ENCODE measurements at regions not wholly inside any gene's neighbourhood (a gene's known extent, or its start where the extent isn't known, plus 50 kb on each side); places are given as distances from the start of the nearest gene placed in this dataset.

DNA sequence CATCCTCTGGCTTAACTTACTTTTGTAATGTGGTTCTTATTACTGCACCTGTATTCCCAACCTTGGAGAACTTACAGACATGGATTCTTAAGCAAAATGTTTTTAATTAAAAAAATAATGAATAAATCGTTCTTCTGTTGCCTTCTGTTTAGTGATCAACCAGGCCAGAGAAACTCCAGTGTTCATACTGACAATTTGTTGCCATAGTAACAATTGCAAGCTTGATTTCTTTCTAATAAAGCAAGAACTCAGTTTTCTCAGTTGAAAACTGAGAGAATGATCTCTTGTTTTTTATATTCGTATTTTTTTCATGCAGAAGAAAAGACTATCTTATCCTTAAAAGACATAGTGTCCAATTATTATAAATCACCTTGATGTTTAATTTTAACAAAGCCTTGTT is 106.5 kb upstream of the LMNTD1 start:
- DNase-seq (ENCODE audit: low spot score): no peak
- H2AFZ ChIP-seq (ENCODE audit: low read length): no peak overlapping the region
- no peaks in the 10 kb centered on the region for H3K4me1 ChIP-seq (ENCODE audit: insufficient read depth, low read length, poor library complexity, severe bottlenecking)
- no peak overlapping the region for H3K4me2 ChIP-seq (ENCODE audit: low read length)
- no peaks in the 10 kb centered on the region for H3K36me3 ChIP-seq (ENCODE audit: insufficient read depth, low read length)
- intact Hi-C loops (cut with micrococcal nuclease; ENCODE audit: unreplicated experiment): no loop called here
- no peaks in the 10 kb centered on the region for H4K20me1 ChIP-seq (ENCODE audit: insufficient read depth, low read length)
- no peaks in the 10 kb centered on the region for H3K9me3 ChIP-seq (ENCODE audit: low read length)
- no peak overlapping the region for H3K27ac ChIP-seq (ENCODE audit: low read depth, low read length, poor library complexity, severe bottlenecking)
- CTCF ChIA-PET (ENCODE audit: unreplicated experiment): no interaction called here
- H3K4me3 ChIP-seq (ENCODE audit: low read depth, low read length, poor library complexity, severe bottlenecking): no peak overlapping the region
- no TSS peak for BruUV-seq (replicated peaks)
- no peaks in the 10 kb centered on the region for H3K9me2 ChIP-seq (ENCODE audit: insufficient read depth, low read length)
- POLR2A ChIA-PET: interaction anchor here (1.0 kb wide), 1 partner anchor 23 kb away, joined by 3 read pairs; no protein-coding TSS in a partner anchor
- no peaks in the 10 kb centered on the region for H3K79me2 ChIP-seq (ENCODE audit: insufficient read depth, low read depth, low read length)
- TF ChIP-seq EZH2phosphoT487 (IDR thresholded peaks at IDR 0.05; ENCODE audit: borderline replicate concordance, low read depth, low read length): no peak
- TF ChIP-seq CTCF (conservative IDR thresholded peaks at IDR 0.05; ENCODE audit: low read length): no peak

DNA sequence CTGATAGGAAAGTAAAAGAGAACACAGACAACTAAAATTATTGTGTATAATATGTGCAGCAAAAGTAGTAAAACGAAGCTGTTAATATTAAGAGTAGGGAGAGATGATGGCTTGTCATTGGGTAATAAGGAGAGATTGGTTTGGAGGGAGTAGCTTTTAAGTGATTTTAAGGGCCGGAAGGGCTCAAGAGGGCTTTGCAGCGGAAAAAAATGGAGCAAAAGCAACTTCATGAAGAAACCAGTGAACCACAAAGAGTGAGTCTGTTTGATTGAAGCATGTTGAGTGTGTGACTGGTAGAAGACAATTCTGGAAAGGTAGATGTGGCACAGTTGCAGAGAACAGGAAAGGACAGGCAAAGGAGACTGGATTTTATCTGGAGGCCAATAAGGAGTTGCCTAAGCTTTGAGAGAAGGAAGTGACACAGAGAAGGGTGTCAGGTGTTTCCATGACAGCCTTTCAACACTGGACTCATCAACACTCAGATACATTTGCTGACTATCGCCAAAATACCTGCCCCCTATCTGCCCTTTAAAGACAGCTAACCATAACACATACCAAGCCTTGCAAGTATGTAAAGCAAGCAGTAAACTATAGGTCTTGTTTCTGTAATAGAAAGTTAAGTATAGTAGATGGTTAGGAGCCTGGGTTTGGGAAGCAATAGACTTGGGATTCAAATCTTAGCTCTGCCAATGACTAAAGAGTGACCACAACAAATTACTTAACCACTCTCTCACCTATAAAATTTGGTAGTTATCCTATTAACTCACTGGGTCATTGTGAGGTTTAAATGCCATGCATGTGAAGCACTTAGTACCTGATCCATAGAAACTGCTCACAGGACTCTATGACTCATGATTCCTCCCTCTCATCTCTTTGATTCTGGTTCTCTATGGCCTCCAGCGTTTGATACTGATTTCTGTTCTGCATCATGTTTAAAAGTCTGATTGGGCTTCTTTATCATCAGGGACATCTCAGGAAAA is 117.3 kb upstream of the LMNTD1 start:
- no peaks in the 10 kb centered on the region for H3K4me1 ChIP-seq (ENCODE audit: insufficient read depth, low read length, poor library complexity, severe bottlenecking)
- TF ChIP-seq EZH2phosphoT487 (IDR thresholded peaks at IDR 0.05; ENCODE audit: borderline replicate concordance, low read depth, low read length): no peak
- no peaks in the 10 kb centered on the region for H3K9me2 ChIP-seq (ENCODE audit: insufficient read depth, low read length)
- no peaks in the 10 kb centered on the region for H3K9me3 ChIP-seq (ENCODE audit: low read length)
- H4K20me1 ChIP-seq (ENCODE audit: insufficient read depth, low read length): no peaks in the 10 kb centered on the region
- H3K4me2 ChIP-seq (ENCODE audit: low read length): no peak overlapping the region
- intact Hi-C loops (cut with micrococcal nuclease; ENCODE audit: unreplicated experiment): no loop called here
- no peak for DNase-seq (ENCODE audit: low spot score)
- no TSS peak for BruUV-seq (replicated peaks)
- no peak overlapping the region for H3K27ac ChIP-seq (ENCODE audit: low read depth, low read length, poor library complexity, severe bottlenecking)
- ChIA-PET CTCF (ENCODE audit: unreplicated experiment) (no interaction called here), POLR2A (interaction anchor here (0.6 to 0.7 kb wide), 2 partner anchors 11 to 29 kb away, joined by 3 read pairs; no protein-coding TSS in a partner anchor)
- H2AFZ ChIP-seq (ENCODE audit: low read length): no peak overlapping the region
- no peaks in the 10 kb centered on the region for H3K36me3 ChIP-seq (ENCODE audit: insufficient read depth, low read length)
- no peaks in the 10 kb centered on the region for H3K79me2 ChIP-seq (ENCODE audit: insufficient read depth, low read depth, low read length)
- H3K4me3 ChIP-seq (ENCODE audit: low read depth, low read length, poor library complexity, severe bottlenecking): no peak overlapping the region

DNA sequence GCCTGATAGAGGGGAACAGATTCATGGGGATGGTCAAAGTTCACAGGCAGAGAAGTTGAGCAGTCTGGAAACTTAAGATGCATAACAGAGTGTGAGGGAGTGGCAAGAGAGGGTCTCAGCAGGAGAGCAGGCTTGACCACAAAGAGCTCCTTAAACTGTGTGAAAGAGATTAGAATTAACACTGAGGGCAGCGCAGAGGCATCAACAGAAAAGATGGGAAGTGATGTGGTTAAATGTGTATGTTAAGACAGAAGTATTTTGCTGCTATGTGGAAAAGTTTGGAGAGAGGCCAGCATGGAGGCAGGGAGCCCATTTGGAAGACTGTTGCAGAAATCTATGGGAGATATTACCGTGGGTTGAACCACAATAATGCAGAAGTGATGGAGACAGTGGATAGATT is 122.7 kb upstream of the LMNTD1 start:
- Histone ChIP-seq H3K36me3 (ENCODE audit: insufficient read depth, low read length) (no peaks in the 10 kb centered on the region), H3K4me2 (ENCODE audit: low read length) (no peak overlapping the region), H3K79me2 (ENCODE audit: insufficient read depth, low read depth, low read length) (no peaks in the 10 kb centered on the region), H3K4me1 (ENCODE audit: insufficient read depth, low read length, poor library complexity, severe bottlenecking) (no peaks in the 10 kb centered on the region), H3K9me2 (ENCODE audit: insufficient read depth, low read length) (no peaks in the 10 kb centered on the region), H4K20me1 (ENCODE audit: insufficient read depth, low read length) (no peaks in the 10 kb centered on the region), H3K27ac (ENCODE audit: low read depth, low read length, poor library complexity, severe bottlenecking) (no peak overlapping the region), H3K9me3 (ENCODE audit: low read length) (no peaks in the 10 kb centered on the region), H2AFZ (ENCODE audit: low read length) (no peak overlapping the region), H3K4me3 (ENCODE audit: low read depth, low read length, poor library complexity, severe bottlenecking) (no peak overlapping the region)
- intact Hi-C loops (cut with micrococcal nuclease; ENCODE audit: unreplicated experiment): no loop called here
- no TSS peak for BruUV-seq (replicated peaks)
- DNase-seq (ENCODE audit: low spot score): no peak
- ChIA-PET CTCF (ENCODE audit: unreplicated experiment) (no interaction called here), POLR2A (no interaction called here)
- no peak for TF ChIP-seq EZH2phosphoT487 (IDR thresholded peaks at IDR 0.05; ENCODE audit: borderline replicate concordance, low read depth, low read length)
- TF ChIP-seq CTCF (conservative IDR thresholded peaks at IDR 0.05; ENCODE audit: low read length): no peak
